Activated naive CD4-positive, alpha-beta T cell treated with anti-CD3 and anti-CD28 coated beads for 36 hours (primary cell): ENCODE measurements at regions not wholly inside any gene's neighbourhood (a gene's known extent, or its start where the extent isn't known, plus 50 kb on each side); places are given as distances from the start of the nearest gene placed in this dataset.
A peak's percentile ranks its signal among the peaks of the same experiment; 100 is the strongest.

ENCODE experiments used
- CTCF ChIA-PET: fragments of 350-600 bp; sonication (Branson Sonifier 250); formaldehyde crosslinking; loops from one replicate; lab custom pipeline; 2021; ENCODE audit warnings: antibody characterized with exemption; lab: Charles Lee
- DNase-seq: peaks from one replicate; pipeline ENCODE4 v3.0.0-alpha.2; 2020
- H3K27ac Mint-ChIP-seq: one replicate; pipeline ENCODE4 v1.8.0; 2021; ENCODE audit warnings: mild to moderate bottlenecking, mixed read lengths
- H3K27me3 Mint-ChIP-seq: one replicate; pipeline ENCODE4 v1.8.0; 2021; ENCODE audit warnings: low read depth, mixed read lengths
- H3K36me3 Mint-ChIP-seq: one replicate; pipeline ENCODE4 v1.8.0; 2021; ENCODE audit warnings: low read depth, mixed read lengths
- H3K4me1 Mint-ChIP-seq: one replicate; pipeline ENCODE4 v1.8.0; 2021; ENCODE audit warnings: low read depth, mixed read lengths
- H3K4me3 Mint-ChIP-seq: one replicate; pipeline ENCODE4 v1.8.0; 2021; ENCODE audit warnings: mild to moderate bottlenecking, moderate library complexity, mixed read lengths
- H3K9me3 Mint-ChIP-seq: one replicate; pipeline ENCODE4 v1.8.0; 2021; ENCODE audit warnings: mixed read lengths
- intact Hi-C: fragments of 100-400 bp; cut with micrococcal nuclease; formaldehyde crosslinking; loops from one replicate; pipeline ENCODE4 v1.15.1; 2023

DNA sequence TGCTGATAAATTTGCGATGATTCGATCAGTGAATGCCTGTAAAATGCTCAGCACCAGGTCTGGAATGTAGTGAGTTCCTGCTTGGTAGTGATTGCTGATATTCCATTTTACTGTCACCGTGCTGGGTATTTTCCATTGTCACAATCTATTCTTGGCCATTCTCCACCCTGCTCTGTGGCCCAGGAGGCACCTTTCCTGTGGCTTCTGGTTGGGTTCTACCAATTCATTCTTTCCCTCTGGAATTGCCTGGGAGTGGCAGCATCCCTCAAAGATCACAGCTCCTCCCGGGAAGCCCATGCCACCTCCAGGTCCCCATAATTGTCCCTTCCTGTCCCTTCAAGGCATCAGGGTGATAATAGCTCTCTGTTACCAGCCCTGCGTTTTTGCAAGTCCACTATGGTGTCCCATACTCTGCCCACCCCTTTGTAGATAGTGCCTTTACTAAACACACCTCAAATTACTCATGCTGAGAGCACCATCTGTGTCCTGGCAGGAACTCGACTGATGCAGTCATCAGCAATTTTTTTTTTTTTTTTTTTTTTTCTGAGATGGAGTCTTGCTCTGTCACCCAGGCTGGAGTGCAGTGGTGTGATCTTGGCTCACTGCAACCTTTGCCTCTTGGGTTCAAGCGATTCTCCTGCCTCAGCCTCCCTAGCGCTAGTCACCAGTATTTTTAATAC is 177.8 kb upstream of the PROK2 start:
- intact Hi-C loops = no loop called here
- no peaks in the 10 kb centered on the region for H3K9me3 Mint-ChIP-seq
- H3K27ac Mint-ChIP-seq = no peak overlapping the region
- CTCF ChIA-PET = no interaction called here
- peaks cover 12% of the 10 kb centered on the region for H3K27me3 Mint-ChIP-seq
- H3K4me1 Mint-ChIP-seq = peaks cover 15% of the 10 kb centered on the region
- no peaks in the 10 kb centered on the region for H3K36me3 Mint-ChIP-seq
- no peak overlapping the region for H3K4me3 Mint-ChIP-seq
- no peak for DNase-seq

- intact Hi-C loops = no loop called here
- H3K27me3 Mint-ChIP-seq = peaks cover 12% of the 10 kb centered on the region
- no peak for DNase-seq
- H3K4me3 Mint-ChIP-seq = no peak overlapping the region
- H3K9me3 Mint-ChIP-seq = no peaks in the 10 kb centered on the region
- no peak overlapping the region for H3K27ac Mint-ChIP-seq
- H3K4me1 Mint-ChIP-seq = peaks cover 19% of the 10 kb centered on the region
- CTCF ChIA-PET = interaction anchor here (0.6 to 0.7 kb wide), 2 partner anchors 19 to 379 kb away, joined by 3 read pairs; no protein-coding TSS in a partner anchor
- no peaks in the 10 kb centered on the region for H3K36me3 Mint-ChIP-seq
Observed at GRCh38 chr3:71961891-71962290, 176.9 kb upstream of the PROK2 start.

- DNase-seq = no peak
- CTCF ChIA-PET = interaction anchor here (0.6 to 0.7 kb wide), 2 partner anchors 18 to 379 kb away, joined by 3 read pairs; no protein-coding TSS in a partner anchor
- Mint-ChIP-seq H3K4me3 (no peak overlapping the region), H3K36me3 (no peaks in the 10 kb centered on the region), H3K4me1 (peaks cover 19% of the 10 kb centered on the region), H3K27ac (no peak overlapping the region), H3K9me3 (no peaks in the 10 kb centered on the region), H3K27me3 (peaks cover 7% of the 10 kb centered on the region)
- intact Hi-C loops = no loop called here
Observed at GRCh38 chr3:71961378-71961777, 176.4 kb upstream of the PROK2 start.

DNA sequence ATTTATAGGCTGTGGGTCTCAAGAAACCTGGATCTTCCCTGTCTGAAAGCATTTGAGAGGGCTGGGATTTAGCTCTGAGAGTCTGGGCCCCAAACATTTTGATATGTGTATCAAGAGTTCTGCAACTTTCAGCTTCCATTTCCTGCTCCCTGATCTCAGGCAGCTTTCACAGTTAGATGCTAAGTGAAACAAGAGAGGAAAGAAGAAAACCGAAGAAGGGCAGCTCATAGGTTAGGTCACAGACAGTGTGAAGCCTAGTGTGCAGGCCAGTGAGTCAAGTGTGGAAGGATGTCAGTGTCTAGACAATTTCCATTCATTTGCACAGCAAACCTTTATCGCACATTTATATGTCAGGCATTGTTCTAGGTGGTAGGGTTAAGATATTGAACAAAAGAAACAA is 173.6 kb upstream of the PROK2 start:
- Mint-ChIP-seq H3K36me3 (no peaks in the 10 kb centered on the region), H3K27ac (peak overlapping the region; percentile 15), H3K4me3 (no peak overlapping the region), H3K4me1 (peaks cover 29% of the 10 kb centered on the region), H3K9me3 (no peaks in the 10 kb centered on the region), H3K27me3 (no peaks in the 10 kb centered on the region)
- peak; percentile 53 for DNase-seq
- CTCF ChIA-PET = interaction anchor here (0.7 to 1.3 kb wide), 3 partner anchors 9 to 20 kb away, joined by 3 to 4 read pairs (median 3); no protein-coding TSS in a partner anchor
- intact Hi-C loops = loop anchor here (1.0 to 10.0 kb wide), 8 partner anchors 20 to 699 kb away; partner anchors contain the start of gene RYBP

- no peak for DNase-seq
- CTCF ChIA-PET = interaction anchor here (1.6 kb wide), 1 partner anchor 10 kb away, joined by 5 read pairs; no protein-coding TSS in a partner anchor
- no peaks in the 10 kb centered on the region for H3K27me3 Mint-ChIP-seq
- no peaks in the 10 kb centered on the region for H3K36me3 Mint-ChIP-seq
- intact Hi-C loops = loop anchor here (5.0 to 10.0 kb wide), 4 partner anchors 244 to 701 kb away; partner anchors contain the start of gene RYBP
- H3K27ac Mint-ChIP-seq = no peak overlapping the region
- H3K4me1 Mint-ChIP-seq = peaks cover 27% of the 10 kb centered on the region
- no peak overlapping the region for H3K4me3 Mint-ChIP-seq
- no peaks in the 10 kb centered on the region for H3K9me3 Mint-ChIP-seq
Observed at GRCh38 chr3:71956716-71957115, 171.8 kb upstream of the PROK2 start.

- no peaks in the 10 kb centered on the region for H3K9me3 Mint-ChIP-seq
Observed at GRCh38 chr3:71956069-71956340, 171.1 kb upstream of the PROK2 start.

DNA sequence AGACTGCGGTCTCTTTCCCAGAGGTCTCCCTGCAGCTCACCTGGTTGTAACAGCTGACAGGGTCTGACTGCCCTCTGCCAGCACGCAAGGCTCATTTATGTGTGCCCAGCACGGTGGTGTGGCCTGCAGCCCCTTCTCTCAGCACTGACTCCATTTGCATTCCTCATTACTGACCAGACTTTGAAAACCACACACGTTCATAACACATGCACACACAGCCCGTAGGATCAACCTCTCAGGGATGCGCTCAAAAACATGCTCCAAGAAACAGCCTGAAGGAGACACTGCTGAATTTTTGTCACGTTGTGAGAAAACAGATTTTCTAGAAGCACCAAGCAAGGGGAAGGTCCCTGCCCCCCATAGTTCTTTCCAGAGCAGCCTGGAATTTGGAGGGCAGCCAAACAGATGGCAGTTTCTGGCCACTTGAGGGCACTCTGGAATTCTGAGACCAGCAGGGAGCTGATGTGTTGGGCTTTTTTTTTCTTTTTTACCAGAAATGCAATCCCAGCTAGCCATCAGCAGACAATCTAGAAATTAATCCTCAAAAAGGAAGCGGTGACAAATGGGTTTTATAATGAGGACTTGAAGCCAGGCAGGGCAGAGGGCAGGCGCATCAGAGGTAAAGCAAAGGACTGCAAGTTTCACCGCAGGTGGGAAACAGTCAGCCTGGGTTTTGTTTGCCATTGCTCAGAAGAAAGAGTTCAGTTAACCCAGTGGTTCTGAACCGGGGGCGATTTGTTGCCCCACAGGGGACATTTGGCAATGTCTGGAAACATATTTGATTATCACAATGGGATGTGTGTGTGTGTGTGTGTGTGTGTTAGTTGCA is 170.5 kb upstream of the PROK2 start:
- peak overlapping the region; percentile 1 for H3K27ac Mint-ChIP-seq
- peaks cover 27% of the 10 kb centered on the region for H3K4me1 Mint-ChIP-seq
- no peaks in the 10 kb centered on the region for H3K36me3 Mint-ChIP-seq
- no peaks in the 10 kb centered on the region for H3K27me3 Mint-ChIP-seq
- no peak overlapping the region for H3K4me3 Mint-ChIP-seq
- no peaks in the 10 kb centered on the region for H3K9me3 Mint-ChIP-seq
- CTCF ChIA-PET = interaction anchor here (0.8 to 1.6 kb wide), 4 partner anchors 9 to 226 kb away, joined by 3 to 13 read pairs (median 4); no protein-coding TSS in a partner anchor
- intact Hi-C loops = loop anchor here (1.0 to 10.0 kb wide), 6 partner anchors 183 to 865 kb away; partner anchors contain the start of gene RYBP
- DNase-seq = peak; percentile 76

More at GRCh38 chr3:71956069-71956340, 171.1 kb upstream of the PROK2 start:
- H3K36me3 Mint-ChIP-seq = no peaks in the 10 kb centered on the region
- no peak overlapping the region for H3K4me3 Mint-ChIP-seq
- H3K4me1 Mint-ChIP-seq = peaks cover 27% of the 10 kb centered on the region
- H3K27me3 Mint-ChIP-seq = no peaks in the 10 kb centered on the region
- intact Hi-C loops = loop anchor here (5.0 to 10.0 kb wide), 4 partner anchors 244 to 701 kb away; partner anchors contain the start of gene RYBP
- CTCF ChIA-PET = interaction anchor here (1.5 to 1.6 kb wide), 2 partner anchors 9 to 28 kb away, joined by 5 to 13 read pairs; no protein-coding TSS in a partner anchor
- DNase-seq = no peak
- H3K27ac Mint-ChIP-seq = no peak overlapping the region

- Mint-ChIP-seq H3K9me3 (no peaks in the 10 kb centered on the region), H3K27me3 (no peaks in the 10 kb centered on the region), H3K4me3 (no peak overlapping the region), H3K27ac (no peak overlapping the region), H3K36me3 (no peaks in the 10 kb centered on the region), H3K4me1 (peaks cover 10% of the 10 kb centered on the region)
- no peak for DNase-seq
- intact Hi-C loops = loop anchor here (10.0 kb wide), 1 partner anchor 393 kb away; no protein-coding TSS in a partner anchor
- CTCF ChIA-PET = interaction anchor here (0.7 to 1.3 kb wide), 3 partner anchors 24 to 303 kb away, joined by 3 read pairs; no protein-coding TSS in a partner anchor
Observed at GRCh38 chr3:71951842-71952241, 166.9 kb upstream of the PROK2 start.

DNA sequence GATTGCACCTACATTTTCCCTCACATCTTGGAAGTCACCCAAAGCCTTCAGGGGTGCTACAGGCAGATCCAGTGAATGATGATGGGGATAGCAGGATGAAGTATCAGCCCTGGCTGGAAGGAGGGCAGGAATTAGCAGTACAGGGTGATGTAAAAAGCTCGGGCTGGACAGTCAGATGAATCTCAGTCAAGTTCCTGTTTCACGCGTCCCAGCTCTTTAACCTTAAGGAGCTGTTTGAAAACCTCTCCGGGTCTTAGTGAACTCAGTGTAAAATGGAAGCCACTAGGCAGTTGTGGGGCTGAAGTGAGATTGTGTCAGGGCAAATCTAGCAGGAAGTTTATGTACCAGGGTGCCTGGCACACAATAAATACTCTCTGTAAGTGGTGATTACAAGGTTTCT is 166.4 kb upstream of the PROK2 start:
- no peak overlapping the region for H3K4me3 Mint-ChIP-seq
- CTCF ChIA-PET = interaction anchor here (0.7 to 1.3 kb wide), 3 partner anchors 24 to 303 kb away, joined by 3 read pairs; no protein-coding TSS in a partner anchor
- no peaks in the 10 kb centered on the region for H3K9me3 Mint-ChIP-seq
- DNase-seq = no peak
- H3K27ac Mint-ChIP-seq = no peak overlapping the region
- intact Hi-C loops = loop anchor here (10.0 kb wide), 1 partner anchor 393 kb away; no protein-coding TSS in a partner anchor
- no peaks in the 10 kb centered on the region for H3K27me3 Mint-ChIP-seq
- H3K4me1 Mint-ChIP-seq = peaks cover 10% of the 10 kb centered on the region
- no peaks in the 10 kb centered on the region for H3K36me3 Mint-ChIP-seq

DNA sequence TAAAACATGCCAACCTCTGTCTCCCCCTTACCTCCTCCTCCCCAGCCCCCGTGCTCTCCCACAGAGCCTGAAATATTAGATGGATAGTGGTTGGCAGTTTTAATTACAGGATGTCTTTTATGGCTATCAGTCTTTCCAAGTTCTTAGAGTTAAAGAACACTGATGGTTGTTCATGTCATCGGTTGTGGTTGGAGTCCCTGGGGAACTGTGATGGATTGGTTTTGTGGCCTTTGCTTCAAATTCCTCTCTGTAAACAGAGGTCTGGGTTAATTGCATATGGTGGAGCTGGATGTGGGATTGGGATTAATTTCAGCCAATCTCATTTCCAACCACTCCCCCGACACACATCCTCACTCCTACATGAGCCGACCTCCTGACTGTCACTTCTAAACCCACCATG is 164.5 kb upstream of the PROK2 start:
- DNase-seq = no peak
- CTCF ChIA-PET = interaction anchor here (0.6 kb wide), 1 partner anchor 59 kb away, joined by 3 read pairs; no protein-coding TSS in a partner anchor
- Mint-ChIP-seq H3K27ac (no peak overlapping the region), H3K36me3 (no peaks in the 10 kb centered on the region), H3K27me3 (no peaks in the 10 kb centered on the region), H3K4me1 (no peaks in the 10 kb centered on the region), H3K9me3 (no peaks in the 10 kb centered on the region), H3K4me3 (no peak overlapping the region)
- intact Hi-C loops = no loop called here

GRCh38 chr3:71944482-71945065 is 159.6 kb upstream of the PROK2 start:
- H3K27ac Mint-ChIP-seq = no peak overlapping the region
- peaks cover 3% of the 10 kb centered on the region for H3K27me3 Mint-ChIP-seq
- H3K4me3 Mint-ChIP-seq = no peak overlapping the region
- DNase-seq = no peak
- CTCF ChIA-PET = interaction anchor here (1.0 kb wide), 1 partner anchor 69 kb away, joined by 3 read pairs; no protein-coding TSS in a partner anchor
- intact Hi-C loops = no loop called here
- no peaks in the 10 kb centered on the region for H3K36me3 Mint-ChIP-seq
- no peaks in the 10 kb centered on the region for H3K4me1 Mint-ChIP-seq
- H3K9me3 Mint-ChIP-seq = peaks cover 2% of the 10 kb centered on the region
